Keratinocyte (primary cell): ENCODE measurements at regions not wholly inside any gene's neighbourhood (a gene's known extent, or its start where the extent isn't known, plus 50 kb on each side); places are given as distances from the start of the nearest gene placed in this dataset.

Experiments used
- DNase-seq: peaks from one replicate; pipeline ENCODE4 v3.0.0-alpha.2; 2011; ENCODE audit warnings: low read depth, missing footprints, low spot score
- FAIRE-seq: peaks from 2 replicates; lab custom pipeline; 2011; peaks lifted over from hg19 to GRCh38; lab: Jason Lieb, UNC
- H2AFZ ChIP-seq: 2 replicates; pipeline ENCODE4 v1.6.0; 2012; ENCODE audit warnings: low read length, control low read depth, inconsistent platforms; ENCODE audit not compliant: control insufficient read depth
- H3K27ac ChIP-seq: 2 replicates; pipeline ENCODE4 v1.5.1; 2011; ENCODE audit warnings: low read length; ENCODE audit not compliant: control insufficient read depth, insufficient read depth
- H3K27me3 ChIP-seq: 3 replicates; pipeline ENCODE4 v1.6.0; 2011; ENCODE audit warnings: low read length; ENCODE audit not compliant: control insufficient read depth, insufficient read depth; ENCODE audit errors: extremely low read depth
- H3K36me3 ChIP-seq, 2 experiments: 2 replicates in 1 of 2; 3 replicates in 1 of 2; pipeline ENCODE4 v1.5.1; 2011; ENCODE audit warnings: low read length in 2 of 2, mild to moderate bottlenecking in 1 of 2; ENCODE audit not compliant: control insufficient read depth in 2 of 2, insufficient read depth in 2 of 2; ENCODE audit errors: extremely low read depth in 1 of 2
- H3K4me1 ChIP-seq: 3 replicates; pipeline ENCODE4 v1.5.1; 2011; ENCODE audit warnings: low read length; ENCODE audit not compliant: control insufficient read depth, insufficient read depth; ENCODE audit errors: extremely low read depth
- H3K4me2 ChIP-seq: 3 replicates; pipeline ENCODE4 v1.6.0; 2011; ENCODE audit warnings: low read depth, low read length; ENCODE audit not compliant: control insufficient read depth, insufficient read depth; ENCODE audit errors: extremely low read depth
- H3K4me3 ChIP-seq, 3 experiments: fragments of 200-600 bp in 1 of 3; sonication (generic) in 1 of 3; 2 replicates in 2 of 3; 3 replicates in 1 of 3; pipeline ENCODE4 v1.5.1; 2011 to 2016; ENCODE audit warnings: low read length in 3 of 3, mild to moderate bottlenecking in 3 of 3, control low read depth in 2 of 3, inconsistent platforms in 1 of 3, low read depth in 1 of 3, mixed read lengths in 1 of 3, mixed run types in 1 of 3, moderate library complexity in 1 of 3; ENCODE audit not compliant: control insufficient read depth in 2 of 3, insufficient read depth in 2 of 3; ENCODE audit errors: extremely low read depth in 1 of 3
- H3K79me2 ChIP-seq: 2 replicates; pipeline ENCODE4 v1.6.0; 2012; ENCODE audit warnings: low read length; ENCODE audit not compliant: control insufficient read depth, insufficient read depth
- H3K9ac ChIP-seq: 3 replicates; pipeline ENCODE4 v1.6.0; 2011; ENCODE audit warnings: low read length; ENCODE audit not compliant: control insufficient read depth, insufficient read depth; ENCODE audit errors: extremely low read depth
- H3K9me1 ChIP-seq: 3 replicates; pipeline ENCODE4 v1.6.0; 2011; ENCODE audit warnings: low read length; ENCODE audit not compliant: control insufficient read depth, insufficient read depth; ENCODE audit errors: extremely low read depth
- H3K9me3 ChIP-seq: 2 replicates; pipeline ENCODE4 v1.5.1; 2012; ENCODE audit warnings: low read depth, low read length; ENCODE audit not compliant: control insufficient read depth
- H4K20me1 ChIP-seq: 3 replicates; pipeline ENCODE4 v1.6.0; 2011; ENCODE audit warnings: low read length; ENCODE audit not compliant: control insufficient read depth, insufficient read depth; ENCODE audit errors: extremely low read depth
- CTCF ChIP-seq, 3 experiments: IDR thresholded peaks in 1 of 3; conservative IDR thresholded peaks in 1 of 3; optimal IDR thresholded peaks in 1 of 3; 2 replicates in 2 of 3; 3 replicates in 1 of 3; pipeline versions ENCODE3 to v1.5.1; 2011; ENCODE audit warnings: low read length in 3 of 3, mild to moderate bottlenecking in 3 of 3, moderate library complexity in 2 of 3, control low read depth in 1 of 3, inconsistent platforms in 1 of 3; ENCODE audit not compliant: insufficient read depth in 2 of 3; ENCODE audit errors: extremely low read depth in 1 of 3
- EZH2 ChIP-seq: IDR thresholded peaks from one replicate; pipeline ENCODE4 v1.6.1; 2012; ENCODE audit warnings: inconsistent platforms, mild to moderate bottlenecking, low read length, moderate library complexity
- dilution Hi-C: fragments of 300-500 bp; cut with MboI; formaldehyde crosslinking; loops from one replicate; pipeline ENCODE4 v1.7.0; 2020; ENCODE audit warnings: low sequenced_read_pairs; ENCODE audit not compliant: extremely low pct_ligation_motif_present

- no peak for DNase-seq
- Histone ChIP-seq H3K4me2 (no peak overlapping the region), H4K20me1 (no peaks in the 10 kb centered on the region), H3K9me3 (no peaks in the 10 kb centered on the region), H3K79me2 (no peaks in the 10 kb centered on the region), H2AFZ (no peak overlapping the region), H3K27ac (no peak overlapping the region), H3K4me1 (no peaks in the 10 kb centered on the region), H3K36me3 (no peaks in the 10 kb centered on the region), H3K4me3 (no peak overlapping the region), H3K27me3 (no peaks in the 10 kb centered on the region), H3K9ac (no peak overlapping the region), H3K9me1 (no peaks in the 10 kb centered on the region)
- dilution Hi-C loops: no loop called here
- no peak for TF ChIP-seq EZH2
- no peak for TF ChIP-seq CTCF (optimal IDR thresholded peaks at IDR 0.05 in 1 of 3, IDR thresholded peaks at IDR 0.05 in 1 of 3, conservative IDR thresholded peaks at IDR 0.05 in 1 of 3; ENCODE audit: extremely low read depth in 1 of 3, insufficient read depth in 2 of 3, low read length in 3 of 3)
- FAIRE-seq: no peak
Measured at GRCh38 chr16:59327894-59328293, 593.8 kb upstream of the GOT2 start.

- no peak overlapping the region for H2AFZ ChIP-seq
- FAIRE-seq (no peak), DNase-seq (no peak)
- no peaks in the 10 kb centered on the region for H4K20me1 ChIP-seq
- H3K9me3 ChIP-seq: no peaks in the 10 kb centered on the region
- H3K27ac ChIP-seq: no peak overlapping the region
- no peaks in the 10 kb centered on the region for H3K9me1 ChIP-seq
- no peak overlapping the region for H3K4me2 ChIP-seq
- no peak overlapping the region for H3K9ac ChIP-seq
- TF ChIP-seq CTCF (optimal IDR thresholded peaks at IDR 0.05 in 1 of 3, IDR thresholded peaks at IDR 0.05 in 1 of 3, conservative IDR thresholded peaks at IDR 0.05 in 1 of 3; ENCODE audit: extremely low read depth in 1 of 3, insufficient read depth in 2 of 3, low read length in 3 of 3) (no peak), EZH2 (no peak)
- H3K79me2 ChIP-seq: no peaks in the 10 kb centered on the region
- no peaks in the 10 kb centered on the region for H3K4me1 ChIP-seq
- no peaks in the 10 kb centered on the region for H3K36me3 ChIP-seq
- dilution Hi-C loops: no loop called here
- H3K4me3 ChIP-seq: no peak overlapping the region
- H3K27me3 ChIP-seq: no peaks in the 10 kb centered on the region
Measured at GRCh38 chr16:59326955-59327354, 592.8 kb upstream of the GOT2 start.
